ENCODE measurements at regions not wholly inside any gene's neighbourhood (a gene's known extent, or its start where the extent isn't known, plus 50 kb on each side); places are given as distances from the start of the nearest gene placed in this dataset.
A peak's percentile ranks its signal among the peaks of the same experiment; 100 is the strongest.

DNA sequence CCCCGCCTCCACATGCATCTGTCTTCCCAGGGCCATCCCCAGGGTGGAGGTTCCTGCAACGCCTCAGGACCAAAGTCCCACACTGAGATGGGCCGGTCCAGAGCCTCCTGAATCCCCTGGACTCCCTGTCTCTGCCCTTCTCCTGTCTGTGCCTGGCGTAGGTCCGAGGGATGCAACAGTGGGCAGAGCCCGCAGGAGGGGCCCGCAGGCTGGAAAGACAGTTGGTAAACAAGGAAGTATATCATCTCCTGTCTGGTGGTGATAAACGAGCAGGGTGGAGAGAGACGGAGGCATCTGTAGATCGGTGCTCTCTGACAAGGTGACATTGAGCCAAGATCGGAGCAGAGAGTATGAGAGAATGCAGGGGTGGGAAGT lies 72.6 kb upstream of the RAB6C start:
- Mint-ChIP-seq H3K4me1 (no peaks in the 10 kb centered on the region), H3K27ac (no peak overlapping the region), H3K36me3 (no peaks in the 10 kb centered on the region), H3K4me3 (no peak overlapping the region), H3K27me3 (peaks cover 3 to 23% of the 10 kb centered on the region in 2 donors), H3K9me3 (no peaks in the 10 kb centered on the region)
- ChIA-PET CTCF (no interaction called here), POLR2A (no interaction called here)
- H3K27ac ChIP-seq (ENCODE audit: low read depth, low read length) = no peak overlapping the region
- H3K4me3 ChIP-seq (ENCODE audit: low read length) = no peak overlapping the region
- DNase-seq = no peak
- no peaks in the 10 kb centered on the region for H3K36me3 ChIP-seq (ENCODE audit: insufficient read depth, low read length)
- H3K4me1 ChIP-seq (ENCODE audit: insufficient read depth, low read length) = no peaks in the 10 kb centered on the region
- H3K27me3 ChIP-seq (ENCODE audit: insufficient read depth, low read length, poor library complexity, severe bottlenecking) = no peaks in the 10 kb centered on the region
- H3K9me3 ChIP-seq (ENCODE audit: low read length) = no peaks in the 10 kb centered on the region

DNA sequence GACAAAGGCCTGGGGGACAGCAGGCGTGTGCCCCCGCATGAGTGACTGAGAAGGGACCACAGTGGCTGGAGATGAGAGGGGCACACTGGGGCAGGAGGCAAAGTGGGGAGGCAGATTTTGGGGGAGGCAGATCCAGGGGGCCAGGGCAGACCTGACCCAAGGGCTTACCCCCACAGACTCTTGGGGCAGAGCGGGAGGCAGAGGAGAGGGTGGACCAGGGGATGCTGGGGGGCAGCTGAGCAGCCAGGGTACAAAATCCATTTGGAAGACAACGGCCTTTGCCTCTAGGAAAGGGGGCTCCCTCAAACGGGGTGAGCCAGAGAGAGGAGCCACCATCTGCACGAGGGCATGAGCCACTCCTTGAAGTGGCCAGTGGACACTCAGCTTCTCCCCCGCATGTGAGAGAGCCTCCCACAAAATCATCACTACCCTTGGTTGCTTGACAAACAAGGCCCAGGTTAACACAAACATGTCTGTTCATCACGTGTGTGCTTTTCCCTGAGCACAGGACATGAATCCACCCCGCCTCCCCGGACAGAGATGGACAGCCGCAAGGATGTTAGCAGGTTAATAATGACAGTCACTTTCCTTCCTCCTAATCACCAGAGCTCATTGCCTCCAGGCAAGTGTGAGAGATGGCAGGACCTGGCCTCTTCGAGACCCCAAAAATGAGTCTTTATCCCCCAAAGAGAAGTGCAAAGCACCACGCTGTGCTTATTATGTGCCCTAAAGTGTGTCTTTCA lies 72.0 kb upstream of the RAB6C start:
- ChIA-PET CTCF (no interaction called here), POLR2A (no interaction called here)
- DNase-seq = no peak
- no peaks in the 10 kb centered on the region for H3K36me3 Mint-ChIP-seq
- Histone ChIP-seq H3K36me3 (ENCODE audit: insufficient read depth, low read length) (no peaks in the 10 kb centered on the region), H3K4me3 (ENCODE audit: low read length) (no peak overlapping the region), H3K27me3 (ENCODE audit: insufficient read depth, low read length, poor library complexity, severe bottlenecking) (no peaks in the 10 kb centered on the region), H3K4me1 (ENCODE audit: insufficient read depth, low read length) (no peaks in the 10 kb centered on the region), H3K27ac (ENCODE audit: low read depth, low read length) (no peak overlapping the region), H3K9me3 (ENCODE audit: low read length) (no peaks in the 10 kb centered on the region)
- peak overlapping the region in 1 of 8 donors; percentile 38 for H3K27ac Mint-ChIP-seq
- no peaks in the 10 kb centered on the region for H3K4me1 Mint-ChIP-seq
- H3K4me3 Mint-ChIP-seq = no peak overlapping the region
- H3K9me3 Mint-ChIP-seq = no peaks in the 10 kb centered on the region
- peaks cover 3 to 23% of the 10 kb centered on the region in 2 donors for H3K27me3 Mint-ChIP-seq

DNA sequence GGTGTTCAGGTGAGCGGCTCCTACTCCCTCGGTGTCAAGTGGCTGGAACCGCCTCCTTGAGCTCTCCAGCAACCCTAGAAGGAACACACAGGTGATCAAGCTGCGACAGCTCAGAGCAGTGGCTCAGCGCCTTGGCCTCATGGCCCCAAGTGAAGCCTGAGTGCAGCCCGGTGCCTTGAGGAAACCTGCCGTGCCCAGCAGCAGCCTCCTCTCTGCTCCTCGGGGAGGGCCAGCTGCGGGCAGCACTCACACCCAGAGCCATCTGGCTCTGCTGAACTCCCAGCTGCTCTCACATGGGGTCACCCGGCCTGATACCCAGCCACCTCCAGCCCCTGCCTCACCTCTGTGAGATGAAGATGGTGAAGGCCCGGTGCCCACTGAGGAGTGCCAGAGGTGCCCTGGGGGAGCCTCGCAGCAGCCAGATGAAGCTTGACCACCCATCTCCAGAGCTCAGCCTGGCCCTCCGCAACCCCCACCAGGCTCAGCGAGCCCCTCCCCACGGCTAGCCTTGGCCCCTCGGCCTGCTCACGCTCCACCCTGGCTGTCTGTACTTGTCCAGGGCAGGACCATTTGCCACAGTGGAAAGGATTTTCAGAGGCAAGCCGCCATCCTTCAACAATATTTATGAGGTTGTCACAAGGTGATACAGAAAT lies 70.6 kb upstream of the RAB6C start:
- no peaks in the 10 kb centered on the region for H3K9me3 Mint-ChIP-seq

DNA sequence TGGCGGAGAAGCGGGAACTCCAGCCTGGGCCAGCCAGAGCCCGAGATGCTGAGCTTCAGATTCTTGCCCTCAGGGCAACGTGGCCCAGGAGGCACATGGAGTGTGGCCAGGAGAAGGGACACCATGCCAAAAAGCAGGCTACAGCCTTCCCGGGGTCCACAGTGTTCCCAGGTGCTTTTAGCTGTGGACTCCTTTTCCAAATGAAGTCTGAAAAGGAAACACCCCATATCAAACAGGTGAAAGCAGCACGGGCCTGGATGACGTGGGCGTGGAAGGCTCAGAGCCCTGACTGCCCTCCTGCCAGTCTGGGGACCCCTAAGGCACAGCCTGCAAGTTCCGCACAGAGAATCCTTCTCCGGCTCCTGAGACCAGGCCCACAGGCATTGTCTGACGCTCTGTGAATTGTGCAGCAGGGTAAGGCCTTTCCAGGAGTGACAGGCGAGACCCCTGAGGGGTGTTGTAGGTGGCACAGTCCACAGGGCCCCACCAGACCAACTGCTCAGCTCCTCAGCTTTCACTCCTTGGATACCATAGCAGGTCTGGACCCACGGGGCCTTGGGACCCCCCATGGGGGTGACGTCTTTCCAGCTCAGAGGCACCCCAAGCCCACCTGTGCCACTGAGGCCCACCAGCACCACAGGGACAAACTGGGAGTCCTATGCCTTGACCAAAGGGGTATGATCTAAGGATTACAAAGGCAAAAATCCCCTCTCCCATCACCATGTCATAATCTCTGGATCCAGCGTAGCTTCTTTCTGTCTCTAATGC lies 69.6 kb upstream of the RAB6C start:
- CTCF ChIA-PET = no interaction called here
- no peak overlapping the region for H3K27ac Mint-ChIP-seq
- Histone ChIP-seq H3K27me3 (ENCODE audit: insufficient read depth, low read length, poor library complexity, severe bottlenecking) (no peaks in the 10 kb centered on the region), H3K36me3 (ENCODE audit: insufficient read depth, low read length) (no peaks in the 10 kb centered on the region), H3K9me3 (ENCODE audit: low read length) (no peaks in the 10 kb centered on the region), H3K27ac (ENCODE audit: low read depth, low read length) (no peak overlapping the region), H3K4me3 (ENCODE audit: low read length) (no peak overlapping the region), H3K4me1 (ENCODE audit: insufficient read depth, low read length) (no peaks in the 10 kb centered on the region)
- POLR2A ChIA-PET = no interaction called here
- H3K4me3 Mint-ChIP-seq = no peak overlapping the region
- no peaks in the 10 kb centered on the region for H3K36me3 Mint-ChIP-seq
- no peak for DNase-seq
- H3K27me3 Mint-ChIP-seq = peaks cover 5 to 23% of the 10 kb centered on the region in 2 donors
- H3K4me1 Mint-ChIP-seq = no peaks in the 10 kb centered on the region
- H3K9me3 Mint-ChIP-seq = no peaks in the 10 kb centered on the region

More for the DNA sequence above, 70.6 kb upstream of the RAB6C start:
- Histone ChIP-seq H3K4me1 (ENCODE audit: insufficient read depth, low read length) (no peaks in the 10 kb centered on the region), H3K27ac (ENCODE audit: low read depth, low read length) (no peak overlapping the region), H3K27me3 (ENCODE audit: insufficient read depth, low read length, poor library complexity, severe bottlenecking) (no peaks in the 10 kb centered on the region), H3K9me3 (ENCODE audit: low read length) (no peaks in the 10 kb centered on the region), H3K4me3 (ENCODE audit: low read length) (no peak overlapping the region), H3K36me3 (ENCODE audit: insufficient read depth, low read length) (no peaks in the 10 kb centered on the region)
- ChIA-PET CTCF (no interaction called here), POLR2A (no interaction called here)
- Mint-ChIP-seq H3K27me3 (peaks cover 5 to 23% of the 10 kb centered on the region in 2 donors), H3K27ac (peak overlapping the region in 1 of 8 donors; percentile 14), H3K4me3 (no peak overlapping the region), H3K36me3 (no peaks in the 10 kb centered on the region), H3K4me1 (no peaks in the 10 kb centered on the region)
- no peak for DNase-seq

DNA sequence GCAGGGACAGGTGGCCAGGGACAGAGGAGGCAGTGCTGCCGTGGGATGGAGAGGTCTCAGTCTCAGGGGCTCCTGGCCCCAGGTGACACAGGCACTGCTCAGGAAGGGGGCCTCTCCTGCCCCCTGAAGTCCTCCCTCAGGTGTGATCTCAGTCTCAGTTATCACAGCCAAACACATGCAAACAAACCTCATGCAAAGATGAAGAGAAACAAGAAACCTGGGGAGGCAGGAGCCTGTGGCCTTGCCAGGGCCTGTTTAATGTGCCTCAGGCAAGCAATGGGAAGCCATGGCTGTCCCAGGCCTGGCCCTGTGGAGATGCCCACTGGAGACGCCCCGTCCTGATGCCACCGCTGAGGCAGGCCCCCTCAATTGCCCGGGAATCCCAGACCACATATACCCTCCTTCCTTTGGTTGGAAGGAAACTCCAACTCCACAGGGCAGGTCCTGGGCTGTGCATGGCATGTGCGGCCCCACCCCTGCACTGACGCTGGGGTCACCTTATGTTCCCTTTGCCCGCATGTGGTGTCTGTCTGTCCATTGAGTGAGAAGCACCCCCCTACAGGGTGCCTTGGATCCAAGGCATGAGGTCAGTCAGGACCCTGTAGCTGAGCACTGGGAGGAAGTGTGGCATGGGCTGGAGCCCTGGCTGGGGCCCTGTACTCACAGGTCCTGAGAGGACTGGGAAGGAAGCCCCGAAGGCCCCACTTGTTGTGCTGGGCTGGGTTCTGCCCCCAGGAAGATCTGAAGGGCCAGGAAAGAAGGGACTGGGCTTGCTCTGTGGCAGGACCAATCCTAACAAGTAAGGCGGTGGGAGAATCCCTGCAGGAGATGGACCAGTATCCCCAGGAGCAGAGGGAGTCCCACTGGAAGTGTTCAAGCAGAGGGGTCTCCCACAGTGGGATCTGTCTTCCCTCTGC lies 68.8 kb upstream of the RAB6C start:
- Mint-ChIP-seq H3K36me3 (no peaks in the 10 kb centered on the region), H3K9me3 (peaks cover 0 to 2% (median 0%) of the 10 kb centered on the region in 5 donors), H3K4me1 (no peaks in the 10 kb centered on the region), H3K27ac (no peak overlapping the region), H3K27me3 (peaks cover 5 to 21% of the 10 kb centered on the region in 2 donors), H3K4me3 (no peak overlapping the region)
- Histone ChIP-seq H3K4me1 (ENCODE audit: insufficient read depth, low read length) (no peaks in the 10 kb centered on the region), H3K27me3 (ENCODE audit: insufficient read depth, low read length, poor library complexity, severe bottlenecking) (no peaks in the 10 kb centered on the region), H3K9me3 (ENCODE audit: low read length) (no peaks in the 10 kb centered on the region), H3K4me3 (ENCODE audit: low read length) (no peak overlapping the region), H3K27ac (ENCODE audit: low read depth, low read length) (no peak overlapping the region), H3K36me3 (ENCODE audit: insufficient read depth, low read length) (no peaks in the 10 kb centered on the region)
- POLR2A ChIA-PET = no interaction called here
- CTCF ChIA-PET = no interaction called here
- no peak for DNase-seq

DNA sequence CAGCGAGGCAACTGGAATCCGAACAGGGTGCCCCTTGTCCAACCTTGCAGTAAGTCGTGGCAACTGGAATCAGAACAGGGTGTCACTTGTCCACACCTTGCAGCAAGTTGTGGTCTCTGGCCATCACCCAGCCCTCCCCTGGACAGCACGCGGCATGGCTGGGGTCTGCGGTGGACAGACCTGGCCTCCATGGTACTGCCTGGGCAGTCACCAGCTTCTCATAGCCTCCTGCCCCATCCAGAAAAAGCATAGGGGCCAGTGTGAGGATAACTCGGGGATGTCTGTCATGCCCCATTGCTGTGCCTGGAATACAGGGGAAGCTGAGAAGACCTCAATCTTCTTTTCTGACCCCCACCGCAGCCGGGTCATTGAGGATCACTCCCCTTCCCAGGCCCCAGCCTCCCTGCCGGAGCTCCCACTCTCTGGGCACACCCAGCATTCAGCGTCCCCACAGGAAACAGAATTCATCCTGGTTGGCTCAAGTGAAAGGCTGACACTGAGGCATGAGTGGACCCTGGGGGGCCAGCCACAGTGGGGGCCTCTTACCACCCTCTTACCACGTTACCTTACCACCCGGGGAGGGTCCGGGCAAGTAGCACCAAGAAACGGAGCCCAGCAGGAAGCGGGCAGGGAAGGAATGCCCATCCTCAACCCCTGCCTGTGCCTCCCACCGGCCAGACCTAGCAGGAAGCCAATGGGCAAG lies 68.0 kb upstream of the RAB6C start:
- CTCF ChIA-PET = no interaction called here

DNA sequence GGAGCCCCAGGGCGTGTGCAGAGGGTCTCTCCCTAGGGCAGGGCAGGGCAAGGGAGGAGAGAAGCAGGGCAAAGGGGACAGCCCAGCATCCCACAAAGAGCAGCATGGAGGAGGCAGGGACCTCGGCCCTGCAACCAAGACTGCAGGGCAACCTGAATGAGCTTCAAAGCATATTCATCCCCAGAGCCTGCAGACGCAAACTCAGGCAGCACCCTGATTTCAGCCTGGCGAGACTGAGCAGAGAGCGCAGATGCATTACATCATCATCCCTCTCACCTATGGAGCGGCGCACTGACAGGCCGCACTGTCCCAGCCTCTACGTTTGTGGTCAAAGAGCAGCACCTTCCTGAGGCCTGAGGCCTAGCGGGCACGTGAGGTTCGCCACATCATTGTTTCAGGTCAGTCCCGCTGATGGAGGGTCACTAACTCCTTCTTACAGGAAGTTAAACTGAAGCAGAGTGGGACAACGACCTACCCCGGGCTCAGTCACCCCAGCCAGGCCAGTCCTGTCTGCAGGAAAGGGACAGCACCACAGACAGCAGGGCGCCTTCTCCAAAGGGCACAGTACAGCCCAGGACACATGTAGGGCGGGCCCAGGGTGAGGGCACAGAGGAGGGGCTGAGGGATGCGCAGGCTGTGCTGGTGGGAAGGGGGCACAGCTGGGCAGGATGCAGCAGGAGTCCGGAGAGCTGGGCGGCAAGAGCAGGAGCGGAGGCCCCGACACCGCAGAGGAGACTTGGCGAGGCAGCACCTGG lies 67.2 kb upstream of the RAB6C start:
- H3K36me3 ChIP-seq (ENCODE audit: insufficient read depth, low read length) = no peaks in the 10 kb centered on the region
- POLR2A ChIA-PET = no interaction called here
- no peaks in the 10 kb centered on the region for H3K36me3 Mint-ChIP-seq
- H3K4me3 Mint-ChIP-seq = no peak overlapping the region
- no peaks in the 10 kb centered on the region for H3K27me3 ChIP-seq (ENCODE audit: insufficient read depth, low read length, poor library complexity, severe bottlenecking)
- H3K9me3 Mint-ChIP-seq = peaks cover 2 to 8% (median 5%) of the 10 kb centered on the region in 5 donors
- CTCF ChIA-PET = no interaction called here
- peaks cover 3 to 10% of the 10 kb centered on the region in 2 donors for H3K27me3 Mint-ChIP-seq
- no peaks in the 10 kb centered on the region for H3K4me1 Mint-ChIP-seq
- H3K4me1 ChIP-seq (ENCODE audit: insufficient read depth, low read length) = no peaks in the 10 kb centered on the region
- H3K27ac ChIP-seq (ENCODE audit: low read depth, low read length) = no peak overlapping the region
- H3K27ac Mint-ChIP-seq = no peak overlapping the region
- no peak overlapping the region for H3K4me3 ChIP-seq (ENCODE audit: low read length)
- DNase-seq = no peak
- H3K9me3 ChIP-seq (ENCODE audit: low read length) = no peaks in the 10 kb centered on the region

More for the DNA sequence above, 68.0 kb upstream of the RAB6C start:
- Mint-ChIP-seq H3K4me3 (no peak overlapping the region), H3K36me3 (no peaks in the 10 kb centered on the region), H3K27ac (no peak overlapping the region), H3K9me3 (peaks cover 0 to 5% (median 0%) of the 10 kb centered on the region in 5 donors), H3K4me1 (no peaks in the 10 kb centered on the region), H3K27me3 (peaks cover 5 to 15% of the 10 kb centered on the region in 2 donors)
- Histone ChIP-seq H3K9me3 (ENCODE audit: low read length) (no peaks in the 10 kb centered on the region), H3K36me3 (ENCODE audit: insufficient read depth, low read length) (no peaks in the 10 kb centered on the region), H3K4me3 (ENCODE audit: low read length) (no peak overlapping the region), H3K27me3 (ENCODE audit: insufficient read depth, low read length, poor library complexity, severe bottlenecking) (no peaks in the 10 kb centered on the region), H3K4me1 (ENCODE audit: insufficient read depth, low read length) (no peaks in the 10 kb centered on the region), H3K27ac (ENCODE audit: low read depth, low read length) (no peak overlapping the region)
- POLR2A ChIA-PET = no interaction called here
- no peak for DNase-seq
